Jurkat, Clone E6-1 (cell line): ENCODE measurements at regions not wholly inside any gene's neighbourhood (a gene's known extent, or its start where the extent isn't known, plus 50 kb on each side); places are given as distances from the start of the nearest gene placed in this dataset.

Experiments used
- DNase-seq: peaks from one replicate; pipeline ENCODE4 v3.0.0-alpha.2; 2011; ENCODE audit warnings: low read depth, low spot score
- H3K4me3 ChIP-seq: 2 replicates; pipeline ENCODE4 v1.5.1; 2011; ENCODE audit warnings: mild to moderate bottlenecking, low read length, control low read depth, moderate library complexity

DNA sequence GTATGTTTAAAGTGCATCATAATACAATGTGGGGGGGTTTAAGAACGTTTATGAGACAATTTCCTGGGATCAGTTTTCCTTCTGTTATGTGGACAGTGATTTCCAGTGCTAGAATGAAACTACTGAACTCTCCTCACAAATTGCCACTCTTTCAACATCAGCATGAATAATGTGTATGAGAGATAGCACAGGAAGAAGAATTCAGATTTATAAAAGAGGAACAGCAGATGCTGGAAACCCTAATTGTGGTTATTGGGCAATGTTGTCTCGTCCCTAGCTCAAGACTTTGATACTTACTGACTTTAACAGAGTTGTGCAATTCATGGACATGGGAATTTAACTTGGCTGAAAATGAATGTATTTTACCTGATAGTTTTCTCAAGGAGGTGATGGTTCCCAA is 410.8 kb upstream of the MEF2C start:
- DNase-seq: no peak
- no peak overlapping the region for H3K4me3 ChIP-seq

- no peak for DNase-seq
- no peak overlapping the region for H3K4me3 ChIP-seq
Observed at GRCh38 chr5:89292487-89292886, 409.5 kb upstream of the MEF2C start.

DNA sequence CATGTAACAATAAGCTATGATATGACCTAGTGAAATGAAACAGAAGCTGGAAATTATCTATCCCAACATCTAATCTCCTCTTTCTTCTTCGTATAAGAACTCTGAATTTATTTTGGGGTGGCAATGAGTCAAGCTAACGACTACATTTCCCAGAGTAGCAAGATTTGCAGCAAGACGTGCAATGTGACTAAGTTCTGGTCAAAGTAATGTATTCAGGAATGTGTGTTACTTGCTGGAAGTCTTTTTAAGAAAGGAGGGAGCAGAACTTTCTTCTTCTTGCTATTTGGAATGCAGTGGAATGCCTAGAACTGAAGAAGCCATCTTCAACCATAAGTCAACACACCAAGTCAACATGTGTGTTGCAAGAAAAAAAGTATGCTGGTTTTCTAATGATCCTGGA is 406.6 kb upstream of the MEF2C start:
- H3K4me3 ChIP-seq: no peak overlapping the region
- no peak for DNase-seq

GRCh38 chr5:89287964-89288363 is 405.0 kb upstream of the MEF2C start:
- DNase-seq: no peak

DNA sequence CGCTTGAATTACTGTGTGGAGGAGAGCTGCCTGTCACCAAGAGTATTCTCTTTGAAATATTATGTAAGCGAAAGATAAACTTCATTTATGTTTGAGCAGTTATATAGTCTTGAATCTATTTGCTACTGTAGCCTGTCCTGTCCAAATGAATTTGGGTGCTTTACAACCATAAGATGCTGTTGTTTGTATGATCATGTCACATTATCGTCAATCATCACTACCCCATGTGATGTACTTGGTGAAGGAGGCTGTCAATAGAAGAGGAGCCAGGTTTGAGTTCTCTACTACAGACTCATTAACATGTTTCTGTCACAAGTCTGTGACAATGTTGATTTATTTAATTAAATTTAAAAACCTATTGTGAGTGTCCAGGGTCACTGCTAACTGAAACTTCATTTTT is 403.3 kb upstream of the MEF2C start:
- H3K4me3 ChIP-seq: no peak overlapping the region
- no peak for DNase-seq

More at GRCh38 chr5:89287964-89288363, 405.0 kb upstream of the MEF2C start:
- H3K4me3 ChIP-seq: no peak overlapping the region

DNA sequence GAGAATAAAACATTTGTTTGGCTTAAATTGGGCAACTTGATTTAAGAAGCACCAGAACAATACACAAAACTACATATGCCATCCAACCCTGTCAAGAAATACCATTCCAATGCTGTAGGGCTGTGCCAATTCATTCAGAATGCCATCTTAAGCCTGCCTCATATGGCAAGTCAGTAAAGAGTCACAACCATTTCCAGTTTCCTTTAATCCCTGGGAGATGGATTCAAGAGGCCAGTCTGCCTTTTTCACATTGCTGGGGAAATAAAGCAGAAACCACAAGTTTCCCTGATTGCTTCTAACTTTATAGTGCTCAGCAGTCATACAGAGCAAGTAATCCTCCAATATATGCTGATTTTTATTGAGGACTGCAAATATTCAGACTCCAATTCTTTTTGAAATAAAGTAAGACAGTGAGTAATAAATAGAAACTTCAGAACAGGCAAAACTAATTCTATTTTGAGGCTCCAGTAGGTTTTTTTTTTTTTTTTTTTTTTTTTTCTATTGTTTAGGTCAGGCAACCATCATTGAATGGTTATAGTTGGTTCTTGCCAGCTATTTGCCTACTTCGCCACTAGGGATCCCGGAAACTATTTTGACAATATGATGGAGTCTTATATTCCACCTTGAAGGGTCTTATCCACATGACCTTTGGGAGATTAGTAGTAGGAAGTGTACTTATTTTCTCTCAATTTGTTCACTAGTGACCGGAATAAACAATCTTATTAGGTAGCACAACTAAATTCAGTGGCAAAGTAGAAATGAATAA is 400.9 kb upstream of the MEF2C start:
- H3K4me3 ChIP-seq: no peak overlapping the region
- DNase-seq: no peak

DNA sequence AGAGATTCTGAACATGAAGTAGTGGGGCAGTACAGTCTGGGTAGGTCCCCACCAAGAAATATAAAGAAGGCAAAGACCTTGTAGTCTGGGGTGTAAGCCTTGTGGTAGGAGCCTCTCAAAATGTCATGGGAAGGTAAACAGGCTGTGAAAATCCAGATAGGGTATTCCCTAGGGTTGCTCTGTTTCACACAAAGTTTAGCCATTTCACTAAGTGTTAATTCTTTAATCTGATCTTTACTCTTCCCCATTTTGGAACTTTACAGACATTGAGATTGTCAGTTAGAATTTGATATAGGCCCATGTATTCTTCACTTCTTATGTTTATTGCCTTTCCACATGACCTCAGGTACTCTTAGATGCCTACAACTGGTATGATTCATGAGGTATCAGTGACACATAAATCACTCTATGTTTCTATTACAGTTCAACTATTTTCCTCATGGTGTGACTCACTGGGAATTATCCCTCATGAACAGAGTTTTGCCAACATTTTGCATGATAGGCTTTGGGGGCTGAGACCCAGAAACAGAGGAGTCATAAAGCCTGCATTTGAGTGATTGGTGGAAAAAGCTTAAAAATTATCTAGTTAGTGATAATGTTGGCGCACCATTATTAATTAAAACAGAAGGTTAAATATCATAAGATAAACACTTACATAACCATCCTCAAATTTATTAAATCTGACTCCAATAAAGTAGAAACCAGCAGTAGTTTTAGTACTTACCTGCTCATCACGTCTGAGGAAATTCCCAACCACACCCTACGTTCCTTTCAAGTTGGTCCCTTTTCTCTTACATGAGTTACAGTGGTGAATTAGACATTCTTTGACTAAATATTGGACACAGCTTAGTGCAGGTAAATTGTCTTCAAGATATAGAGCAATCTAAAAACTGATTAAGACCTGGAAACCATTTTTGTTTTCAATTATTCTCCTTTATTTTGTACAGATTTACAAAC is 399.8 kb upstream of the MEF2C start:
- H3K4me3 ChIP-seq: no peak overlapping the region
- no peak for DNase-seq

DNA sequence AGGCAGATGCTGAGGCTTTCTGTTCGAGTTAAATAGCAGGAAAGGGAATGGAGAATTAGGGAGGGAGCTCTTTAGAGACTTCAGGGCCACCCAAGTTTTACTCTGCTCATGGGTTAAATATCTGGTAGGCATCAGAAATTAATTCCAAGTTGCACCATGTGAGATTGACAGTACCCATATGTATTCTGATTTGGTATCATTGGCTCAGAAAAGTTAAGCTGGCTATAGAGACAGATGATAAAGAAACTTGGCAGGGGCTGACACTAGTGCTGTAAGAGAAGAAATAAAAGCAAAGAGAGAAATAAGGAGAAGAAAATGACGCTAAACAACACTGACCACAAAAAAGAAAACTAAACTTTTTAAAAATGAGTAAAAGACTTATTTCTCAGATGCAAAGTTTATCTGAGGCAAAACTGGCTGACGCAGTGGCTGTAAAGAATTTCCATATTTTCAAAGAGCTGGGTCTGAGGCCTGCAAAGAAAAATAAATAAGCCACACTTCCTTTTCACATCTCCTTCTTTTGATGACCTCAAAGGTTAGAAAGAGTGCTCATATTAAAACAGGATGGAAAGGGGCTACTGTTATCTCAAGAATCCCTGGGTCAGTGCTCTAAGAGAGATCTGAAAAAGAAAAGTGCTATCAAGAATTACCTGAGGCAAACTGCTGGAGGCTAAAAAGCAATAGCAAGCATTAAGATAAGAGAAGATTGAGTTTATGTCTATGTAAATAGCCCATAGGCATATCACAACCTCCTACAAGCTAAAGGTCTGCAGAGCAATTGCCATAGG is 399.0 kb upstream of the MEF2C start:
- DNase-seq: no peak

GRCh38 chr5:89281211-89281610 is 398.2 kb upstream of the MEF2C start:
- H3K4me3 ChIP-seq: no peak overlapping the region
- DNase-seq: no peak

More for the DNA sequence above, 399.0 kb upstream of the MEF2C start:
- H3K4me3 ChIP-seq: no peak overlapping the region

- DNase-seq: no peak
- no peak overlapping the region for H3K4me3 ChIP-seq
Observed at GRCh38 chr5:89280103-89281037, 397.4 kb upstream of the MEF2C start.

GRCh38 chr5:89279391-89280036 is 396.5 kb upstream of the MEF2C start:
- DNase-seq: no peak

DNA sequence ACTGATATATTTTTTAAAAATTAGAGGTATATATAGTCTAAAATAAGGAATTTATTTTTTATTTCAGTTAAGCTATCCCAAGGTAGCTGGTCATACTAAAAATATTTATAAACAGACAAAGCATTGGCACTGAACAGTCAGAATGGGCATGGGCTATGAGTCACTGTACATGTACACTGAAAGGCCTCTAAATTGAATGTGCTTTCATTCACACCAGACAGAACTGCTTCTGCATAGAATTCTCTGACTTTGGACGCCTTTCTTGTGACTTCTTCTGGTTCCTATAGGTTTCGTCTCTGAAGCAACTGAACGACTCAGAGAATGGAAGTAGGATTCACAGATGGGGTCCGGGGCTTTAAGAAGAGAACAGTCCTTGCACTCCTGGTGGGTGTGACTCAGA is 394.8 kb upstream of the MEF2C start:
- no peak overlapping the region for H3K4me3 ChIP-seq
- DNase-seq: no peak

More at GRCh38 chr5:89279391-89280036, 396.5 kb upstream of the MEF2C start:
- no peak overlapping the region for H3K4me3 ChIP-seq

- no peak overlapping the region for H3K4me3 ChIP-seq
- DNase-seq: no peak
Observed at GRCh38 chr5:89276566-89277305, 393.8 kb upstream of the MEF2C start.

GRCh38 chr5:89275066-89275855 is 392.3 kb upstream of the MEF2C start:
- no peak overlapping the region for H3K4me3 ChIP-seq
- DNase-seq: no peak

DNA sequence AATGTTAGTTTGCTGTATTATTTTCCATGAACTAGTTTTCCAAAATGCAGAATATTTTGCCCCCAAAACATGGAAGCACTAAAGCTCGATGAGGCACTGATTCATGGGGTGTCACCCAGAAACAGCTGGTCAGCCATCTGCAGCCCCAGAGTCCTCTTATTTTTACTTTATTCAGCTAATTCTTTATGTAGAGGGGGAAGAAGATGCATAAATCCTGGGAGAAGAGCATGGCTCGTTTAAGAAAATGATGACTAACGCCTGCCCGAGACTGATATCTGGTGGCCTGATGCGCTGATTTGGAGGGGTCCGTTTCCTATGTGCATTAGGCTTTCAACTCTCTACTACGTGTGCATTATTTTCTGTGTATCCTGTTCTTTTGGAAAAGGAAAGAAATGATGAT is 390.3 kb upstream of the MEF2C start:
- H3K4me3 ChIP-seq: no peak overlapping the region
- DNase-seq: no peak

- DNase-seq: no peak
- no peak overlapping the region for H3K4me3 ChIP-seq
Observed at GRCh38 chr5:89270901-89271300, 387.9 kb upstream of the MEF2C start.

- DNase-seq: no peak
Observed at GRCh38 chr5:89269721-89270120, 386.7 kb upstream of the MEF2C start.

More at GRCh38 chr5:89269721-89270120, 386.7 kb upstream of the MEF2C start:
- no peak overlapping the region for H3K4me3 ChIP-seq
